ENCODE measurements at regions not wholly inside any gene's neighbourhood (a gene's known extent, or its start where the extent isn't known, plus 50 kb on each side); places are given as distances from the start of the nearest gene placed in this dataset.
"Not testable (repeated sequence)": the region's sequence is repeated elsewhere in the genome, so short reads cannot be mapped to it uniquely, and the experiment has no call there.

- Histone ChIP-seq H3K36me3 (no peaks in the 10 kb centered on the region), H3K4me3 (ENCODE audit: low read depth, low read length) (no peak overlapping the region), H3K9me3 (ENCODE audit: severe bottlenecking) (peaks cover 7% of the 10 kb centered on the region), H3K27ac (no peak overlapping the region), H3K27me3 (ENCODE audit: insufficient read depth, low read depth, severe bottlenecking) (peaks cover 60% of the 10 kb centered on the region)
- DNase-seq = no peak
- TF ChIP-seq CTCF (IDR thresholded peaks at IDR 0.05; ENCODE audit: low read depth, low read length) = no peak
Measured at GRCh38 chr7:156568258-156568657, 72.3 kb upstream of the RNF32 start.

GRCh38 chr7:156566812-156567549 lies 73.6 kb upstream of the RNF32 start:
- Histone ChIP-seq H3K9me3 (ENCODE audit: severe bottlenecking) (peaks cover 7% of the 10 kb centered on the region), H3K4me3 (ENCODE audit: low read depth, low read length) (no peak overlapping the region), H3K27ac (no peak overlapping the region), H3K36me3 (no peaks in the 10 kb centered on the region), H3K27me3 (ENCODE audit: insufficient read depth, low read depth, severe bottlenecking) (peaks cover 58% of the 10 kb centered on the region)
- TF ChIP-seq CTCF (IDR thresholded peaks at IDR 0.05; ENCODE audit: low read depth, low read length) = no peak
- no peak for DNase-seq

GRCh38 chr7:156565002-156565401 lies 75.6 kb upstream of the RNF32 start:
- H3K4me3 ChIP-seq (ENCODE audit: low read depth, low read length); H3K9me3 ChIP-seq (ENCODE audit: severe bottlenecking); DNase-seq; H3K27ac ChIP-seq; H3K36me3 ChIP-seq: not testable (repeated sequence)
- peaks cover 64% of the 10 kb centered on the region for H3K27me3 ChIP-seq (ENCODE audit: insufficient read depth, low read depth, severe bottlenecking)

GRCh38 chr7:156560696-156561095 lies 79.9 kb upstream of the RNF32 start:
- H3K9me3 ChIP-seq (ENCODE audit: severe bottlenecking) = peaks cover 8% of the 10 kb centered on the region
- TF ChIP-seq CTCF (IDR thresholded peaks at IDR 0.05; ENCODE audit: low read depth, low read length) = no peak
- no peak overlapping the region for H3K27ac ChIP-seq
- no peak overlapping the region for H3K4me3 ChIP-seq (ENCODE audit: low read depth, low read length)
- no peak for DNase-seq
- no peaks in the 10 kb centered on the region for H3K36me3 ChIP-seq
- peaks cover 64% of the 10 kb centered on the region for H3K27me3 ChIP-seq (ENCODE audit: insufficient read depth, low read depth, severe bottlenecking)

- Histone ChIP-seq H3K27me3 (ENCODE audit: insufficient read depth, low read depth, severe bottlenecking) (peaks cover 69% of the 10 kb centered on the region), H3K9me3 (ENCODE audit: severe bottlenecking) (peaks cover 10% of the 10 kb centered on the region), H3K36me3 (no peaks in the 10 kb centered on the region), H3K4me3 (ENCODE audit: low read depth, low read length) (no peak overlapping the region), H3K27ac (no peak overlapping the region)
- no peak for DNase-seq
- peak; percentile 69 for TF ChIP-seq CTCF (IDR thresholded peaks at IDR 0.05; ENCODE audit: low read depth, low read length)
Measured at GRCh38 chr7:156560075-156560474, 80.5 kb upstream of the RNF32 start.

GRCh38 chr7:156559001-156559400 lies 81.6 kb upstream of the RNF32 start:
- TF ChIP-seq CTCF (IDR thresholded peaks at IDR 0.05; ENCODE audit: low read depth, low read length) = no peak
- no peak for DNase-seq
- Histone ChIP-seq H3K9me3 (ENCODE audit: severe bottlenecking) (peaks cover 3% of the 10 kb centered on the region), H3K4me3 (ENCODE audit: low read depth, low read length) (no peak overlapping the region), H3K36me3 (no peaks in the 10 kb centered on the region), H3K27ac (no peak overlapping the region), H3K27me3 (ENCODE audit: insufficient read depth, low read depth, severe bottlenecking) (peaks cover 80% of the 10 kb centered on the region)
